ENCODE measurements at regions not wholly inside any gene's neighbourhood (a gene's known extent, or its start where the extent isn't known, plus 50 kb on each side); places are given as distances from the start of the nearest gene placed in this dataset.
A peak's percentile ranks its signal among the peaks of the same experiment; 100 is the strongest.

GRCh38 chr11:23364076-23364475 lies 503.8 kb upstream of the CCDC179 start:
- peak; percentile 9 for DNase-seq (ENCODE audit: low read depth)

GRCh38 chr11:23370580-23371275 lies 510.5 kb upstream of the CCDC179 start:
- no peak for DNase-seq (ENCODE audit: low read depth)

GRCh38 chr11:23377909-23378308 lies 517.6 kb upstream of the CCDC179 start:
- no peak for DNase-seq (ENCODE audit: low read depth)

- DNase-seq (ENCODE audit: low read depth), result no peak
Observed at GRCh38 chr11:23391031-23391430, 530.8 kb upstream of the CCDC179 start.

GRCh38 chr11:23398052-23398451 lies 537.8 kb upstream of the CCDC179 start:
- DNase-seq (ENCODE audit: low read depth), result no peak

- DNase-seq (ENCODE audit: low read depth), result no peak
Observed at GRCh38 chr11:23399995-23400394, 539.7 kb upstream of the CCDC179 start.

- DNase-seq (ENCODE audit: low read depth), result no peak
Observed at GRCh38 chr11:23403210-23404185, 543.2 kb upstream of the CCDC179 start.

GRCh38 chr11:23404225-23405160 lies 544.2 kb upstream of the CCDC179 start:
- DNase-seq (ENCODE audit: low read depth), result no peak

- no peak for DNase-seq (ENCODE audit: low read depth)
Observed at GRCh38 chr11:23405350-23405937, 545.2 kb upstream of the CCDC179 start.

GRCh38 chr11:23406131-23406819 lies 546.0 kb upstream of the CCDC179 start:
- no peak for DNase-seq (ENCODE audit: low read depth)

GRCh38 chr11:23413057-23413456 lies 552.8 kb upstream of the CCDC179 start:
- DNase-seq (ENCODE audit: low read depth), result no peak

GRCh38 chr11:23423104-23423503 lies 562.8 kb upstream of the CCDC179 start:
- DNase-seq (ENCODE audit: low read depth), result no peak

- DNase-seq (ENCODE audit: low read depth), result no peak
Observed at GRCh38 chr11:23423656-23424055, 563.4 kb upstream of the CCDC179 start.

- DNase-seq (ENCODE audit: low read depth), result no peak
Observed at GRCh38 chr11:23425381-23425780, 565.1 kb upstream of the CCDC179 start.

GRCh38 chr11:23429569-23429968 lies 569.3 kb upstream of the CCDC179 start:
- no peak for DNase-seq (ENCODE audit: low read depth)

GRCh38 chr11:23453522-23453921 lies 593.2 kb upstream of the CCDC179 start:
- no peak for DNase-seq (ENCODE audit: low read depth)

- no peak for DNase-seq (ENCODE audit: low read depth)
Observed at GRCh38 chr11:23455321-23455891, 595.1 kb upstream of the CCDC179 start.

- no peak for DNase-seq (ENCODE audit: low read depth)
Observed at GRCh38 chr11:23457641-23458040, 597.4 kb upstream of the CCDC179 start.

GRCh38 chr11:23471878-23472277 lies 611.6 kb upstream of the CCDC179 start:
- DNase-seq (ENCODE audit: low read depth), result no peak

- DNase-seq (ENCODE audit: low read depth), result peak; percentile 1
Observed at GRCh38 chr11:23473782-23474181, 613.5 kb upstream of the CCDC179 start.

GRCh38 chr11:23480736-23481135 lies 620.5 kb upstream of the CCDC179 start:
- DNase-seq (ENCODE audit: low read depth), result no peak
